Stimulated activated CD4-positive, alpha-beta T cell treated with anti-CD3 and anti-CD28 coated beads, Interleukin-15, amount 100 ng/mL, for 48 hours (primary cell): ENCODE measurements at regions not wholly inside any gene's neighbourhood (a gene's known extent, or its start where the extent isn't known, plus 50 kb on each side); places are given as distances from the start of the nearest gene placed in this dataset.

ENCODE experiments used
- DNase-seq, 2 donors: peaks; one replicate each; pipeline ENCODE4 v3.0.0-alpha.2; 2020; ENCODE audit warnings: low read depth in 2 of 2

- DNase-seq: no peak
These were observed 231.6 kb upstream of the GRIP1 start for GRCh38 chr12:66910366-66910974.

- DNase-seq: no peak
These were observed 236.5 kb upstream of the GRIP1 start for GRCh38 chr12:66915306-66915904.

- DNase-seq: no peak
These were observed 237.3 kb upstream of the GRIP1 start for GRCh38 chr12:66916189-66916588.

GRCh38 chr12:66919466-66919865 is 240.6 kb upstream of the GRIP1 start:
- DNase-seq: no peak

GRCh38 chr12:66920205-66920604 is 241.3 kb upstream of the GRIP1 start:
- DNase-seq: no peak

GRCh38 chr12:66921151-66921550 is 242.3 kb upstream of the GRIP1 start:
- no peak for DNase-seq

- no peak for DNase-seq
These were observed 246.2 kb upstream of the GRIP1 start for GRCh38 chr12:66925083-66925482.

- DNase-seq: peak in 1 of 2 donors; percentile 22
These were observed 250.2 kb upstream of the GRIP1 start for GRCh38 chr12:66929121-66929520.

GRCh38 chr12:66931091-66931490 is 252.2 kb upstream of the GRIP1 start:
- DNase-seq: no peak

GRCh38 chr12:66932126-66932525 is 253.2 kb upstream of the GRIP1 start:
- DNase-seq: no peak

- DNase-seq: no peak
These were observed 255.6 kb upstream of the GRIP1 start for GRCh38 chr12:66934302-66935062.

- no peak for DNase-seq
These were observed 262.3 kb upstream of the GRIP1 start for GRCh38 chr12:66941150-66941549.

- no peak for DNase-seq
These were observed 264.0 kb upstream of the GRIP1 start for GRCh38 chr12:66942741-66943465.

- no peak for DNase-seq
These were observed 265.5 kb upstream of the GRIP1 start for GRCh38 chr12:66944365-66944764.

- DNase-seq: no peak
These were observed 266.4 kb upstream of the GRIP1 start for GRCh38 chr12:66945189-66945817.

- DNase-seq: no peak
These were observed 268.2 kb upstream of the GRIP1 start for GRCh38 chr12:66947119-66947518.

- no peak for DNase-seq
These were observed 273.8 kb upstream of the GRIP1 start for GRCh38 chr12:66952668-66953067.

GRCh38 chr12:66956300-66956699 is 277.4 kb upstream of the GRIP1 start:
- no peak for DNase-seq

GRCh38 chr12:66959276-66959675 is 280.4 kb upstream of the GRIP1 start:
- DNase-seq: no peak

GRCh38 chr12:66960006-66960405 is 281.1 kb upstream of the GRIP1 start:
- DNase-seq: no peak

- no peak for DNase-seq
These were observed 282.1 kb upstream of the GRIP1 start for GRCh38 chr12:66960704-66961690.
